Naive thymus-derived CD8-positive, alpha-beta T cell (primary cell): ENCODE measurements at regions not wholly inside any gene's neighbourhood (a gene's known extent, or its start where the extent isn't known, plus 50 kb on each side); places are given as distances from the start of the nearest gene placed in this dataset.

Experiments
- ATAC-seq, 2 donors: fragments of 150-1000 bp; cut with Tn5 transposase in 1 of 2; sonication (Bioruptor Pico), chemical (Tn5 transposase) in 1 of 2; 1 replicate in 1 of 2; 2 replicates in 1 of 2; pipeline ENCODE4 v1.10.0; 2021; ENCODE audit warnings: mild to moderate bottlenecking in 2 of 2, moderate library complexity in 2 of 2
- POLR2A ChIA-PET: fragments of 350-600 bp; sonication (Branson Sonifier 250); formaldehyde crosslinking; loops from one replicate; lab custom pipeline; 2021; ENCODE audit warnings: antibody characterized with exemption; lab: Charles Lee
- DNase-seq, 10 donors: peaks; one replicate each; pipeline versions ENCODE4 v3.0.0 to v3.0.0-alpha.2; 2020 to 2022
- H3K27ac Mint-ChIP-seq, 10 donors: one replicate each; pipeline ENCODE4 v1.8.0; 2020 to 2022; ENCODE audit warnings: mild to moderate bottlenecking in 10 of 10, mixed read lengths in 10 of 10, moderate library complexity in 4 of 10, inconsistent platforms in 1 of 10
- H3K27me3 Mint-ChIP-seq, 5 donors: one replicate each; pipeline ENCODE4 v1.8.0; 2021 to 2022; ENCODE audit warnings: mixed read lengths in 5 of 5
- H3K36me3 Mint-ChIP-seq, 3 donors: one replicate each; pipeline ENCODE4 v1.8.0; 2020 to 2022; ENCODE audit warnings: mixed read lengths in 3 of 3, mild to moderate bottlenecking in 2 of 3, inconsistent platforms in 1 of 3
- H3K4me1 Mint-ChIP-seq, 4 donors: one replicate each; pipeline ENCODE4 v1.8.0; 2021 to 2022; ENCODE audit warnings: mixed read lengths in 4 of 4
- H3K4me3 Mint-ChIP-seq, 10 donors: one replicate each; pipeline ENCODE4 v1.8.0; 2020 to 2022; ENCODE audit warnings: mild to moderate bottlenecking in 10 of 10, mixed read lengths in 10 of 10, moderate library complexity in 6 of 10, inconsistent platforms in 1 of 10
- H3K9me3 Mint-ChIP-seq, 9 donors: one replicate each; pipeline ENCODE4 v1.8.0; 2020 to 2022; ENCODE audit warnings: mixed read lengths in 9 of 9, mild to moderate bottlenecking in 3 of 9, inconsistent platforms in 1 of 9, moderate library complexity in 1 of 9

DNA sequence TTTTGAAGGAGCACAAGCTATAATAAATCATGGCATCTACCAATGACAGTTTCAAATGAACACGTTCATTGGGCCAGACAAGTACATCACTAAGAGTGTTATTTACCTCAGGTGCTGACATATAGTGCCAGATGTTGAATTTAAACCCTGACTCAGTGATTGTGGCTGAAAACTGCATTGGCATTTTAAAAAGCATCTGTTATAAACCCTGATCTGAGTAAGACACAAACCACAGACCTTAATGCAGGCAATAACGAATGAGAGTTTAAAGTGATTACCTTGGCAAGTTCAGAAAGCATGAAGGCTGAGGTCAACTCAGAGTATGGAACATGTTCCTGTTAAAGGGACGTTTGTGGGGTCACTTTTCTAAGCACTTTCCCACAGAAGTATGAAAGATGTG lies 865.1 kb upstream of the TMPRSS15 start:
- Mint-ChIP-seq H3K27me3 (no peaks in the 10 kb centered on the region), H3K4me3 (no peak overlapping the region), H3K36me3 (no peaks in the 10 kb centered on the region), H3K4me1 (no peaks in the 10 kb centered on the region), H3K27ac (no peak overlapping the region), H3K9me3 (peaks cover 0 to 7% (median 4%) of the 10 kb centered on the region in 9 donors)
- POLR2A ChIA-PET, result no interaction called here
- no peak for ATAC-seq
- DNase-seq, result no peak

- no peaks in the 10 kb centered on the region for H3K36me3 Mint-ChIP-seq
- DNase-seq (no peak), ATAC-seq (no peak)
- H3K4me3 Mint-ChIP-seq, result no peak overlapping the region
- H3K27me3 Mint-ChIP-seq, result no peaks in the 10 kb centered on the region
- POLR2A ChIA-PET, result no interaction called here
- peaks cover 0 to 9% (median 5%) of the 10 kb centered on the region in 9 donors for H3K9me3 Mint-ChIP-seq
- no peaks in the 10 kb centered on the region for H3K4me1 Mint-ChIP-seq
- H3K27ac Mint-ChIP-seq, result no peak overlapping the region
Observed at GRCh38 chr21:19275065-19275464, 871.5 kb upstream of the TMPRSS15 start.

GRCh38 chr21:19276665-19277064 lies 873.1 kb upstream of the TMPRSS15 start:
- Mint-ChIP-seq H3K36me3 (no peaks in the 10 kb centered on the region), H3K27ac (no peak overlapping the region), H3K27me3 (no peaks in the 10 kb centered on the region), H3K4me3 (no peak overlapping the region), H3K4me1 (no peaks in the 10 kb centered on the region), H3K9me3 (peaks cover 0 to 13% (median 3%) of the 10 kb centered on the region in 9 donors)
- ATAC-seq (no peak), DNase-seq (no peak)
- POLR2A ChIA-PET, result no interaction called here

- Mint-ChIP-seq H3K27me3 (no peaks in the 10 kb centered on the region), H3K27ac (no peak overlapping the region), H3K36me3 (no peaks in the 10 kb centered on the region), H3K4me1 (no peaks in the 10 kb centered on the region), H3K9me3 (peaks cover 0 to 16% (median 5%) of the 10 kb centered on the region in 9 donors), H3K4me3 (no peak overlapping the region)
- ATAC-seq (no peak), DNase-seq (no peak)
- POLR2A ChIA-PET, result no interaction called here
Observed at GRCh38 chr21:19286876-19287275, 883.3 kb upstream of the TMPRSS15 start.

- Mint-ChIP-seq H3K9me3 (peaks cover 2 to 49% (median 11%) of the 10 kb centered on the region in 9 donors), H3K27ac (no peak overlapping the region), H3K4me3 (no peak overlapping the region), H3K27me3 (no peaks in the 10 kb centered on the region), H3K4me1 (no peaks in the 10 kb centered on the region), H3K36me3 (no peaks in the 10 kb centered on the region)
- DNase-seq (no peak), ATAC-seq (no peak)
- POLR2A ChIA-PET, result no interaction called here
Observed at GRCh38 chr21:19290328-19290727, 886.7 kb upstream of the TMPRSS15 start.

DNA sequence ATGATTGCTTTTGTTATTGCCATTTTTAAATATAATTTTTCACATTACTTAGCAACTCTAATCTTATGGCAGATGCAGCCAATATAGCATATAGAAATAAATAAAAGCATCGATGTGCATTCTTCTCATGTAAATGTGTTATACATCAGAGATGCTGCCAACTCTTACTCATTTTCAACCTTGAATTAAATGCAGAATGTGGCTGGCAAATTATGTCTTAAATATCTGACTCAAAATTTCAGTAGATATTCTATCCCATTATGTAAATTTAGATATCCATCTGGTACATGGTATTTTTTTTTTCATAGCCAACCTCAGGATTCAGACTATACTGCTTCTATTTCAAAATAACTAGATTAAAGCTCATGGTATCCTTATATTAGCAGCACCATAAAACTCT lies 916.7 kb upstream of the TMPRSS15 start:
- ATAC-seq (no peak), DNase-seq (no peak)
- H3K4me1 Mint-ChIP-seq, result no peaks in the 10 kb centered on the region
- POLR2A ChIA-PET, result no interaction called here
- no peak overlapping the region for H3K27ac Mint-ChIP-seq
- H3K9me3 Mint-ChIP-seq, result peaks cover 0 to 4% (median 0%) of the 10 kb centered on the region in 9 donors
- no peaks in the 10 kb centered on the region for H3K36me3 Mint-ChIP-seq
- no peaks in the 10 kb centered on the region for H3K27me3 Mint-ChIP-seq
- H3K4me3 Mint-ChIP-seq, result no peak overlapping the region

DNA sequence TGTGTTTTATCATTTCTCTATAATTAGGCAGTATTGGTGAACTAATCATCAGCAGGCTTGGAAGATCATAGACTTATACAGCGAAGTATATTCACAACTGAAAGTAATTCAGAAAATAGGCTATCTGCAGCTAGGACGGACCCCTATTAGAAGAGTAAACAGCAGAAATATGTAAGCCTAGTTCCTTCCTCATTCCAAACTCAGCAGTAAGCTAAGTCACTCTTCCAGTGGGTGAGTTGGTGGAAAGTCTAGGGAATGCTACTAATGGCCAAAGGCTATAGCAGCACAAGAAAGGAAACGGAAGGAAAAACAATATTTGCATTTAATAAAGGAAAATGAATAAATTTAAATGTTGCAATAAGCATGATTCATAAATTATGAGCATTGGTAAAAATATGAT lies 918.1 kb upstream of the TMPRSS15 start:
- Mint-ChIP-seq H3K27me3 (no peaks in the 10 kb centered on the region), H3K4me1 (no peaks in the 10 kb centered on the region), H3K4me3 (no peak overlapping the region), H3K9me3 (peaks cover 0 to 3% (median 0%) of the 10 kb centered on the region in 9 donors), H3K27ac (no peak overlapping the region), H3K36me3 (no peaks in the 10 kb centered on the region)
- POLR2A ChIA-PET, result no interaction called here
- DNase-seq, result no peak
- no peak for ATAC-seq

GRCh38 chr21:19322360-19322759 lies 918.8 kb upstream of the TMPRSS15 start:
- Mint-ChIP-seq H3K27ac (no peak overlapping the region), H3K36me3 (no peaks in the 10 kb centered on the region), H3K4me3 (no peak overlapping the region), H3K27me3 (no peaks in the 10 kb centered on the region), H3K9me3 (peaks cover 0 to 3% (median 0%) of the 10 kb centered on the region in 9 donors), H3K4me1 (no peaks in the 10 kb centered on the region)
- DNase-seq (no peak), ATAC-seq (no peak)
- POLR2A ChIA-PET, result no interaction called here

- peaks cover 0 to 11% (median 3%) of the 10 kb centered on the region in 9 donors for H3K9me3 Mint-ChIP-seq
- POLR2A ChIA-PET, result no interaction called here
- ATAC-seq (no peak), DNase-seq (no peak)
- no peak overlapping the region for H3K27ac Mint-ChIP-seq
- no peaks in the 10 kb centered on the region for H3K27me3 Mint-ChIP-seq
- H3K4me3 Mint-ChIP-seq, result no peak overlapping the region
- H3K36me3 Mint-ChIP-seq, result no peaks in the 10 kb centered on the region
- no peaks in the 10 kb centered on the region for H3K4me1 Mint-ChIP-seq
Observed at GRCh38 chr21:19326531-19327319, 923.1 kb upstream of the TMPRSS15 start.

DNA sequence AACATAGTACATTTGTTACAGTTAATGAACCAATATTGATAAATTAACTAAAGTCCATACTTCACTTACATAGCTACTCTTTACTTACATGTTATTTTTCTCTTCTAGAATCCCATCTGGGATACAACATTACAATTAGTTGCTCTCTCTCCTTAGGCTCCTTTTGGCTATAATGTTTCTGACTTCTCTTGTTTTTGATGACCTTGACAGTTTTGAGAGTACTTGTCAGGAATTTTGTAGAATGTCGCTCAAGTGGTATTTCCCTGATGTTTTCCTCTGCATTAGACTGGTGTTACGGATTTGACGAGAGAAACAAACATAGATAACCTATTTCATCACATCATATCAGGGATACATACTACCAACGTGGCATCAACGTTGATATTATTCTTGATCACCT lies 925.4 kb upstream of the TMPRSS15 start:
- POLR2A ChIA-PET, result no interaction called here
- no peaks in the 10 kb centered on the region for H3K4me1 Mint-ChIP-seq
- no peak for ATAC-seq
- no peak overlapping the region for H3K4me3 Mint-ChIP-seq
- no peaks in the 10 kb centered on the region for H3K27me3 Mint-ChIP-seq
- no peak for DNase-seq
- no peak overlapping the region for H3K27ac Mint-ChIP-seq
- peaks cover 0 to 8% (median 0%) of the 10 kb centered on the region in 3 donors for H3K36me3 Mint-ChIP-seq
- peaks cover 0 to 13% (median 5%) of the 10 kb centered on the region in 9 donors for H3K9me3 Mint-ChIP-seq

DNA sequence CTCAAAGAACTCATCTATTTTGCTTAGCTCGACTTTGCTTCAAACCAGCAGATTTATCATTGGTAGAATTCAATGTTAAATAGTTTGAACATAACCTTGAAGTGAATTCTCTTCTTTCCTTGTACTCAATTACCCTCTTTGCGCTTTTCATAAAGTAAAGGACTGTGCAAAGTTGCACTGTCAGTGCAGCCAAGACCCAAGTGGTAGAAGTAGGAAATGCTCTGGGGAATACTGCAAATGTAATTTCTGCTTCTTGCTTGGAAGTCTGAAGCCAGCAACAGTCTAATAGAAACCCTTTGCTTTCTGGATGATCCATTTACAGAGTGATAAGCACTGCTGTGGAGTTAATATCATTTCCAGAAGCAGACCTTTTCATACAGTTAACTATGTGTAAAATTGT lies 936.7 kb upstream of the TMPRSS15 start:
- POLR2A ChIA-PET, result no interaction called here
- ATAC-seq (no peak), DNase-seq (no peak)
- H3K9me3 Mint-ChIP-seq, result peaks cover 0 to 8% (median 1%) of the 10 kb centered on the region in 9 donors
- no peak overlapping the region for H3K27ac Mint-ChIP-seq
- no peak overlapping the region for H3K4me3 Mint-ChIP-seq
- no peaks in the 10 kb centered on the region for H3K27me3 Mint-ChIP-seq
- no peaks in the 10 kb centered on the region for H3K4me1 Mint-ChIP-seq
- no peaks in the 10 kb centered on the region for H3K36me3 Mint-ChIP-seq

DNA sequence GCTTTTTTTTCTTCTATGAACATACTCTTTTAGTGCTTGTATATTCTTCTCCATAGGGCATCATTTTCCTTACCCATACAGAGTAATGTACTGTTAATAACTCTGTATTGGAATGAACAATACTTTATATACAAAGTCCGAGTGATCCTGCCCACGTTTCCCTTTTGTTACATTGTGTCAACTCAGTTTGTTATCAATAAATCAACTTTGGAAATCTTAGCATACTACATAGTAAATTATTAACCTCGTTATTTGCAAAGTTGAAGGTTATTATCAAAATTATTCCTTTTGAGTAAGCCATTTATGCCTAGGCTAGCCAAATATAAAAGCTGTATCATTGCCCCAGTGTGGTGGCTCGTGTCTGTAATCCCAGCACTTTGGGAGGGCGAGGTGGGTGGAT lies 937.4 kb upstream of the TMPRSS15 start:
- POLR2A ChIA-PET, result no interaction called here
- Mint-ChIP-seq H3K27ac (no peak overlapping the region), H3K36me3 (no peaks in the 10 kb centered on the region), H3K9me3 (peaks cover 0 to 8% (median 0%) of the 10 kb centered on the region in 9 donors), H3K4me3 (no peak overlapping the region), H3K4me1 (no peaks in the 10 kb centered on the region), H3K27me3 (no peaks in the 10 kb centered on the region)
- no peak for ATAC-seq
- DNase-seq, result no peak

DNA sequence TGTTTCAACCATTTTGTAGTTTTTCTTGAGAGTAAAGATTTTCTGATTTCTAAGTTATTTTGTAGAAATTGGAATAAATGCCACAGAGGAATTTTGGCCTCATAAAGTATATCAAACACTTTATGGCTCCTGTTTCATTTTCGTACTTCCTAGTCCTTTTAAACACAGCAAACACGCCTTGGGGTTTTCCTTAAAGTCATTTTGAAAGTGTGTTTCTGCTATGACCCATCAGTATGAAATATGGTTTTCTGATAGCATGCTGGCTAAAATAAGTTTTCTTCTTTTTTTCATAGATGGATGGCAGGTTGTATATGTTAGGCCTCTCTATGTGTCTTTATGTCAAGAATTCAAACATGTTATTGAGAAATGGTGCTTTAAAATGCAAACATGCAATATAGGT lies 940.1 kb upstream of the TMPRSS15 start:
- Mint-ChIP-seq H3K4me3 (no peak overlapping the region), H3K27me3 (no peaks in the 10 kb centered on the region), H3K4me1 (no peaks in the 10 kb centered on the region), H3K27ac (no peak overlapping the region), H3K36me3 (no peaks in the 10 kb centered on the region), H3K9me3 (peaks cover 0 to 8% (median 0%) of the 10 kb centered on the region in 9 donors)
- no peak for ATAC-seq
- DNase-seq, result no peak
- POLR2A ChIA-PET, result no interaction called here

GRCh38 chr21:19350286-19350685 lies 946.7 kb upstream of the TMPRSS15 start:
- Mint-ChIP-seq H3K4me1 (no peaks in the 10 kb centered on the region), H3K4me3 (no peak overlapping the region), H3K9me3 (peaks cover 0 to 3% (median 0%) of the 10 kb centered on the region in 9 donors), H3K36me3 (no peaks in the 10 kb centered on the region), H3K27ac (no peak overlapping the region), H3K27me3 (no peaks in the 10 kb centered on the region)
- no peak for ATAC-seq
- POLR2A ChIA-PET, result no interaction called here
- DNase-seq, result no peak
